Ishikawa (cell line): ENCODE measurements at regions not wholly inside any gene's neighbourhood (a gene's known extent, or its start where the extent isn't known, plus 50 kb on each side); places are given as distances from the start of the nearest gene placed in this dataset.

ENCODE experiments used
- EP300 ChIP-seq: IDR thresholded peaks from 2 replicates; pipeline ENCODE4 v1.6.1; 2012; ENCODE audit warnings: borderline replicate concordance
- TAF1 ChIP-seq: IDR thresholded peaks from 2 replicates; pipeline ENCODE4 v1.6.1; 2012; ENCODE audit warnings: low read depth, mild to moderate bottlenecking
- YY1 ChIP-seq: IDR thresholded peaks from 2 replicates; pipeline ENCODE4 v1.6.1; 2012; ENCODE audit warnings: low read depth
- TF ChIP-seq, protein P1 (sequence below): IDR thresholded peaks from 2 replicates; pipeline ENCODE4 v1.6.1; 2012
- TF ChIP-seq, protein P2 (sequence below): IDR thresholded peaks from 2 replicates; pipeline ENCODE4 v1.6.1; 2012; ENCODE audit warnings: low read depth, mild to moderate bottlenecking

DNA sequence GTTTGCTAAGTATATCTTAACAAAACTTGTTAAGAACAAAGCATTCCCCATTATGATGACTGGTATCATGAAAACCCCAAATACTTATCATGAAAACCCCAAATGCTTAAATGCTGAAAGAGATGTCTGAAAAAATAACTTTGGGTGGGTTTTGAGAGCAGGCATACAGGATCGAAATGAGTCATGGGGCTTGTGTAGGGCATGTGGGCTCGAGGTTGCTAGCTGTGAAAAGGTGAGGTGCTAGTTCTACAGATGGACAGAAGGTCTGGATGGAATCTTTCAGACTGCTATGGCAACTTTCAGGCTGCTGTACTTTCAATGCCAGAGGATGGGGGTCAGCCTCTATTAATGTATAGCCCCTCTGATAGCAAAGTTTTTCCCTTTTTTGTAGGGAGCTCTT lies 167.8 kb upstream of the MDGA2 start:
- TF ChIP-seq EP300 (no peak), YY1 (no peak), TAF1 (no peak)
- TF ChIP-seq, protein P1, sequence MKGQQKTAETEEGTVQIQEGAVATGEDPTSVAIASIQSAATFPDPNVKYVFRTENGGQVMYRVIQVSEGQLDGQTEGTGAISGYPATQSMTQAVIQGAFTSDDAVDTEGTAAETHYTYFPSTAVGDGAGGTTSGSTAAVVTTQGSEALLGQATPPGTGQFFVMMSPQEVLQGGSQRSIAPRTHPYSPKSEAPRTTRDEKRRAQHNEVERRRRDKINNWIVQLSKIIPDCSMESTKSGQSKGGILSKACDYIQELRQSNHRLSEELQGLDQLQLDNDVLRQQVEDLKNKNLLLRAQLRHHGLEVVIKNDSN = no peak
- TF ChIP-seq, protein P2, sequence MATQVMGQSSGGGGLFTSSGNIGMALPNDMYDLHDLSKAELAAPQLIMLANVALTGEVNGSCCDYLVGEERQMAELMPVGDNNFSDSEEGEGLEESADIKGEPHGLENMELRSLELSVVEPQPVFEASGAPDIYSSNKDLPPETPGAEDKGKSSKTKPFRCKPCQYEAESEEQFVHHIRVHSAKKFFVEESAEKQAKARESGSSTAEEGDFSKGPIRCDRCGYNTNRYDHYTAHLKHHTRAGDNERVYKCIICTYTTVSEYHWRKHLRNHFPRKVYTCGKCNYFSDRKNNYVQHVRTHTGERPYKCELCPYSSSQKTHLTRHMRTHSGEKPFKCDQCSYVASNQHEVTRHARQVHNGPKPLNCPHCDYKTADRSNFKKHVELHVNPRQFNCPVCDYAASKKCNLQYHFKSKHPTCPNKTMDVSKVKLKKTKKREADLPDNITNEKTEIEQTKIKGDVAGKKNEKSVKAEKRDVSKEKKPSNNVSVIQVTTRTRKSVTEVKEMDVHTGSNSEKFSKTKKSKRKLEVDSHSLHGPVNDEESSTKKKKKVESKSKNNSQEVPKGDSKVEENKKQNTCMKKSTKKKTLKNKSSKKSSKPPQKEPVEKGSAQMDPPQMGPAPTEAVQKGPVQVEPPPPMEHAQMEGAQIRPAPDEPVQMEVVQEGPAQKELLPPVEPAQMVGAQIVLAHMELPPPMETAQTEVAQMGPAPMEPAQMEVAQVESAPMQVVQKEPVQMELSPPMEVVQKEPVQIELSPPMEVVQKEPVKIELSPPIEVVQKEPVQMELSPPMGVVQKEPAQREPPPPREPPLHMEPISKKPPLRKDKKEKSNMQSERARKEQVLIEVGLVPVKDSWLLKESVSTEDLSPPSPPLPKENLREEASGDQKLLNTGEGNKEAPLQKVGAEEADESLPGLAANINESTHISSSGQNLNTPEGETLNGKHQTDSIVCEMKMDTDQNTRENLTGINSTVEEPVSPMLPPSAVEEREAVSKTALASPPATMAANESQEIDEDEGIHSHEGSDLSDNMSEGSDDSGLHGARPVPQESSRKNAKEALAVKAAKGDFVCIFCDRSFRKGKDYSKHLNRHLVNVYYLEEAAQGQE = no peak
